ENCODE measurements at regions not wholly inside any gene's neighbourhood (a gene's known extent, or its start where the extent isn't known, plus 50 kb on each side); places are given as distances from the start of the nearest gene placed in this dataset.
A peak's percentile ranks its signal among the peaks of the same experiment; 100 is the strongest.

GRCh38 chr15:96274087-96274440 lies 56.4 kb upstream of the NR2F2 start:
- no peak for DNase-seq (ENCODE audit: low read depth)
- no peak overlapping the region for H3K4me3 ChIP-seq (ENCODE audit: low read depth, low read length)

- no peak overlapping the region for H3K4me3 ChIP-seq (ENCODE audit: low read depth, low read length)
- DNase-seq (ENCODE audit: low read depth): no peak
These were observed 55.8 kb upstream of the NR2F2 start for GRCh38 chr15:96274698-96275097.

GRCh38 chr15:96276438-96277210 lies 53.9 kb upstream of the NR2F2 start:
- peak; percentile 51 for DNase-seq (ENCODE audit: low read depth)
- no peak overlapping the region for H3K4me3 ChIP-seq (ENCODE audit: low read depth, low read length)
